Breast epithelium (tissue), 4 donors: ENCODE measurements at regions not wholly inside any gene's neighbourhood (a gene's known extent, or its start where the extent isn't known, plus 50 kb on each side); places are given as distances from the start of the nearest gene placed in this dataset.
"Not testable (repeated sequence)": the region's sequence is repeated elsewhere in the genome, so short reads cannot be mapped to it uniquely, and the experiment has no call there.

Experiments used
- DNase-seq, 2 donors: peaks; one replicate each; pipeline ENCODE4 v3.0.0-alpha.2; 2019; ENCODE audit warnings: low spot score in 2 of 2
- H3K27ac ChIP-seq, 2 donors: fragments of 200-600 bp; sonication (generic) in 1 of 2; one replicate each; pipeline ENCODE4 v1.5.1; 2016 to 2019; ENCODE audit warnings: mild to moderate bottlenecking in 1 of 2
- H3K27me3 ChIP-seq, 2 donors: fragments of 200-600 bp; sonication (generic) in 1 of 2; one replicate each; pipeline versions ENCODE4 v1.5.1 to v1.6.0; 2017 to 2019; ENCODE audit warnings: control low read depth in 1 of 2, mild to moderate bottlenecking in 1 of 2
- H3K36me3 ChIP-seq: fragments of 200-600 bp; one replicate; pipeline ENCODE4 v1.5.1; 2019
- H3K4me1 ChIP-seq, 2 donors: fragments of 200-600 bp; sonication (generic); one replicate each; pipeline ENCODE4 v1.5.1; 2016 to 2019; ENCODE audit warnings: control low read depth in 1 of 2
- H3K4me3 ChIP-seq, 3 donors: fragments of 200-600 bp; sonication (generic); 1 replicate in 2 of 3; 2 replicates in 1 of 3; pipeline ENCODE4 v1.5.1; 2016 to 2019; ENCODE audit warnings: mild to moderate bottlenecking in 3 of 3, moderate library complexity in 2 of 3
- H3K9me3 ChIP-seq, 2 donors: fragments of 200-600 bp; sonication (generic) in 1 of 2; one replicate each; pipeline ENCODE4 v1.5.1; 2016 to 2019; ENCODE audit warnings: control low read depth in 1 of 2
- CTCF ChIP-seq, 3 donors: fragments of 450-650 bp; IDR thresholded peaks; one replicate each; pipeline ENCODE4 v1.5.1; 2016 to 2017; ENCODE audit warnings: antibody characterized with exemption in 3 of 3, mild to moderate bottlenecking in 3 of 3, moderate library complexity in 3 of 3
- POLR2A ChIP-seq: fragments of 450-650 bp; IDR thresholded peaks from one replicate; pipeline ENCODE4 v1.6.1; 2016; ENCODE audit warnings: antibody characterized with exemption, mild to moderate bottlenecking, moderate library complexity
- POLR2AphosphoS5 ChIP-seq, 3 donors: sonication (generic); formaldehyde crosslinking; IDR thresholded peaks; one replicate each; pipeline ENCODE4 v1.6.1; 2017; ENCODE audit warnings: antibody characterized with exemption in 3 of 3
- intact Hi-C: fragments of 100-400 bp; cut with DNase I; formaldehyde crosslinking; loops from one replicate; pipeline ENCODE4 v1.15.1; 2023; ENCODE audit warnings: low total_unique reads

GRCh38 chr14:38669027-38669426 is 413.1 kb upstream of the CLEC14A start:
- no peaks in the 10 kb centered on the region for H3K4me1 ChIP-seq
- H3K9me3 ChIP-seq: no peaks in the 10 kb centered on the region
- H3K36me3 ChIP-seq: no peaks in the 10 kb centered on the region
- no peak overlapping the region for H3K4me3 ChIP-seq
- H3K27me3 ChIP-seq: no peaks in the 10 kb centered on the region
- TF ChIP-seq POLR2AphosphoS5 (IDR thresholded peaks at IDR 0.05): no peak
- H3K27ac ChIP-seq: no peak overlapping the region
- intact Hi-C loops: no loop called here
- DNase-seq: no peak

GRCh38 chr14:38663382-38663781 is 407.5 kb upstream of the CLEC14A start:
- no peak overlapping the region for H3K4me3 ChIP-seq
- no peaks in the 10 kb centered on the region for H3K36me3 ChIP-seq
- H3K27ac ChIP-seq: no peak overlapping the region
- intact Hi-C loops: no loop called here
- H3K27me3 ChIP-seq: no peaks in the 10 kb centered on the region
- no peak for DNase-seq
- H3K9me3 ChIP-seq: no peaks in the 10 kb centered on the region
- H3K4me1 ChIP-seq: no peaks in the 10 kb centered on the region
- TF ChIP-seq POLR2A (no peak), CTCF (IDR thresholded peaks at IDR 0.05) (no peak), POLR2AphosphoS5 (IDR thresholded peaks at IDR 0.05) (no peak)

GRCh38 chr14:38662781-38663180 is 406.9 kb upstream of the CLEC14A start:
- no peak overlapping the region for H3K27ac ChIP-seq
- H3K4me3 ChIP-seq: no peak overlapping the region
- H3K36me3 ChIP-seq: no peaks in the 10 kb centered on the region
- no peaks in the 10 kb centered on the region for H3K4me1 ChIP-seq
- intact Hi-C loops: no loop called here
- H3K9me3 ChIP-seq: no peaks in the 10 kb centered on the region
- no peaks in the 10 kb centered on the region for H3K27me3 ChIP-seq
- no peak for DNase-seq
- TF ChIP-seq POLR2A (no peak), CTCF (IDR thresholded peaks at IDR 0.05) (no peak), POLR2AphosphoS5 (IDR thresholded peaks at IDR 0.05) (no peak)

- no peaks in the 10 kb centered on the region for H3K4me1 ChIP-seq
- TF ChIP-seq POLR2A: no peak
- TF ChIP-seq CTCF (IDR thresholded peaks at IDR 0.05): no peak
- TF ChIP-seq POLR2AphosphoS5 (IDR thresholded peaks at IDR 0.05): no peak
- H3K27me3 ChIP-seq: no peaks in the 10 kb centered on the region
- H3K27ac ChIP-seq: no peak overlapping the region
- DNase-seq: no peak
- intact Hi-C loops: no loop called here
- no peaks in the 10 kb centered on the region for H3K36me3 ChIP-seq
- no peak overlapping the region for H3K4me3 ChIP-seq
- no peaks in the 10 kb centered on the region for H3K9me3 ChIP-seq
These were observed 390.5 kb upstream of the CLEC14A start for GRCh38 chr14:38646391-38646790.

GRCh38 chr14:38634913-38635312 is 379.0 kb upstream of the CLEC14A start:
- H3K27ac ChIP-seq, H3K9me3 ChIP-seq, H3K27me3 ChIP-seq, H3K4me1 ChIP-seq, H3K4me3 ChIP-seq, intact Hi-C loops, H3K36me3 ChIP-seq, DNase-seq: not testable (repeated sequence)

GRCh38 chr14:38629412-38629811 is 373.5 kb upstream of the CLEC14A start:
- no peak overlapping the region for H3K27ac ChIP-seq
- DNase-seq: no peak
- intact Hi-C loops: no loop called here
- H3K27me3 ChIP-seq: no peaks in the 10 kb centered on the region
- peaks cover 0 to 3% of the 10 kb centered on the region in 2 donors for H3K9me3 ChIP-seq
- H3K4me3 ChIP-seq: no peak overlapping the region
- no peak for TF ChIP-seq CTCF (IDR thresholded peaks at IDR 0.05)
- no peak for TF ChIP-seq POLR2AphosphoS5 (IDR thresholded peaks at IDR 0.05)
- TF ChIP-seq POLR2A: no peak
- H3K4me1 ChIP-seq: no peaks in the 10 kb centered on the region
- H3K36me3 ChIP-seq: no peaks in the 10 kb centered on the region
